HepG2 (cell line): ENCODE measurements at regions not wholly inside any gene's neighbourhood (a gene's known extent, or its start where the extent isn't known, plus 50 kb on each side); places are given as distances from the start of the nearest gene placed in this dataset.
A peak's percentile ranks its signal among the peaks of the same experiment; 100 is the strongest.

ENCODE experiments used
- ATAC-seq: fragments of 200-7000 bp; cut with Tn5 transposase; 3 replicates; pipeline ENCODE4 v1.9.1; 2020; ENCODE audit warnings: mild to moderate bottlenecking, moderate library complexity
- BruUV-seq: library from RNA; stranded (reverse); fragments of 400-500 nt; replicated peaks from 2 replicates; lab custom pipeline; 2021; lab: Mats Ljungman, UMichigan
- CTCF ChIA-PET: fragments of 300-600 bp; formaldehyde crosslinking; extraction: SDS; loops from one replicate; lab custom pipeline; 2021; ENCODE audit warnings: low total read pairs, inconsistent platforms, low intra/inter-chr PET ratio; lab: Yijun Ruan, JAX
- POLR2A ChIA-PET: fragments of 350-600 bp; sonication (Branson Sonifier 250); formaldehyde crosslinking; loops from one replicate; lab custom pipeline; 2020; ENCODE audit warnings: antibody characterized with exemption, inconsistent platforms; lab: Yijun Ruan, JAX
- DNase-seq: peaks from one replicate; pipeline ENCODE4 v3.0.0-alpha.2; 2015; ENCODE audit warnings: low spot score
- FAIRE-seq: peaks from 3 replicates; lab custom pipeline; 2011; peaks lifted over from hg19 to GRCh38; lab: Jason Lieb, UNC
- H2AFZ ChIP-seq: one replicate; pipeline ENCODE4 v1.6.1; 2011; ENCODE audit warnings: low read length, inconsistent platforms
- H3K27ac ChIP-seq: fragments of 300-600 bp; 3 replicates; pipeline ENCODE4 v1.8.0; 2011; ENCODE audit warnings: mixed run types, mild to moderate bottlenecking, mixed read lengths, low read length, inconsistent platforms; ENCODE audit not compliant: insufficient read depth; ENCODE audit errors: extremely low read length
- H3K27me3 ChIP-seq, 2 experiments: fragments of 200-600 bp in 1 of 2; 2 replicates in 1 of 2; 3 replicates in 1 of 2; pipeline versions ENCODE4 v1.6.0 to v1.8.0; 2011; ENCODE audit warnings: low read length in 2 of 2, mild to moderate bottlenecking in 2 of 2, moderate library complexity in 2 of 2, inconsistent platforms in 1 of 2; ENCODE audit not compliant: insufficient read depth in 2 of 2, control insufficient read depth in 1 of 2
- H3K36me3 ChIP-seq, 2 experiments: fragments of 200-600 bp in 1 of 2; replicated peaks in 1 of 2; 2 replicates in 1 of 2; 3 replicates in 1 of 2; pipeline versions ENCODE4 v1.5.1 to v1.8.0; 2011; ENCODE audit warnings: low read length in 2 of 2, inconsistent platforms in 1 of 2; ENCODE audit not compliant: insufficient read depth in 2 of 2, control insufficient read depth in 1 of 2
- H3K4me1 ChIP-seq: 2 replicates; pipeline ENCODE4 v1.5.1; 2012; ENCODE audit warnings: low read length, inconsistent platforms; ENCODE audit not compliant: insufficient read depth
- H3K4me2 ChIP-seq: 2 replicates; pipeline ENCODE4 v1.6.0; 2011; ENCODE audit warnings: low read depth, low read length, inconsistent platforms
- H3K4me3 ChIP-seq, 3 experiments: fragments of 200-600 bp in 1 of 3; sonication (generic), shearing (Covaris generic) in 1 of 3; replicated peaks in 1 of 3; 2 replicates each; pipeline ENCODE4 v1.5.1; 2011 to 2016; ENCODE audit warnings: low read length in 3 of 3, inconsistent platforms in 2 of 3, low read depth in 2 of 3, mild to moderate bottlenecking in 2 of 3, control low read depth in 1 of 3, mixed read lengths in 1 of 3; ENCODE audit not compliant: insufficient read depth in 1 of 3
- H3K79me2 ChIP-seq: one replicate; pipeline ENCODE4 v1.6.1; 2011; ENCODE audit warnings: low read length, inconsistent platforms; ENCODE audit not compliant: insufficient read depth
- H3K9ac ChIP-seq: 2 replicates; pipeline ENCODE4 v1.6.0; 2011; ENCODE audit warnings: mild to moderate bottlenecking, low read depth, low read length, inconsistent platforms; ENCODE audit not compliant: insufficient read depth
- H3K9me3 ChIP-seq: 2 replicates; pipeline ENCODE4 v1.5.1; 2012; ENCODE audit warnings: mild to moderate bottlenecking, low read length
- H4K20me1 ChIP-seq: 2 replicates; pipeline ENCODE4 v1.6.0; 2011; ENCODE audit warnings: inconsistent platforms, mild to moderate bottlenecking, low read length, moderate library complexity; ENCODE audit not compliant: insufficient read depth
- CEBPB ChIP-seq: IDR thresholded peaks from 2 replicates; pipeline ENCODE4 v1.6.1; 2011; ENCODE audit warnings: low read depth, low read length, improper control_type of control experiment, borderline replicate concordance
- CEBPG ChIP-seq: IDR thresholded peaks from 2 replicates; pipeline ENCODE4 v1.6.1; 2016
- CREB1 ChIP-seq, 2 experiments: fragments of 450-650 bp in 1 of 2; IDR thresholded peaks; 2 replicates each; pipeline ENCODE4 v1.6.1; 2016 to 2017; ENCODE audit warnings: control low read depth in 1 of 2, mild to moderate bottlenecking in 1 of 2, missing compliant biosample characterization in 1 of 2, missing genetic modification characterization in 1 of 2
- GATAD2A ChIP-seq: IDR thresholded peaks from 2 replicates; pipeline ENCODE4 v1.6.1; 2016
- GFI1 ChIP-seq: sonication (generic); formaldehyde crosslinking; IDR thresholded peaks from 2 replicates; pipeline ENCODE4 v1.5.0; 2020; ENCODE audit warnings: missing genetic modification reagents, mild to moderate bottlenecking, borderline replicate concordance
- SYNCRIP ChIP-seq: fragments of 200-400 bp; formaldehyde crosslinking; IDR thresholded peaks from 2 replicates; pipeline ENCODE4 v1.6.1; 2018; ENCODE audit warnings: mild to moderate bottlenecking, low read depth, low read length; ENCODE audit not compliant: insufficient read depth
- ZFP37 ChIP-seq: sonication (generic); formaldehyde crosslinking; IDR thresholded peaks from 2 replicates; pipeline ENCODE4 v1.4.0; 2020; ENCODE audit warnings: missing genetic modification reagents, borderline replicate concordance
- ZFX ChIP-seq: sonication (generic); formaldehyde crosslinking; IDR thresholded peaks from 2 replicates; pipeline ENCODE4 v1.4.0; 2020; ENCODE audit warnings: mild to moderate bottlenecking, low read depth, missing genetic modification reagents, moderate library complexity
- ZFYVE20 ChIP-seq: sonication (generic); formaldehyde crosslinking; IDR thresholded peaks from 2 replicates; pipeline ENCODE4 v1.8.0; 2023; ENCODE audit warnings: low read depth, mild to moderate bottlenecking, moderate library complexity, missing genetic modification reagents, borderline replicate concordance
- ZMYM3 ChIP-seq: sonication (generic); formaldehyde crosslinking; IDR thresholded peaks from 2 replicates; pipeline ENCODE4 v1.5.1; 2020; ENCODE audit warnings: mild to moderate bottlenecking, missing genetic modification reagents
- ZNF121 ChIP-seq: sonication (generic); formaldehyde crosslinking; IDR thresholded peaks from 2 replicates; pipeline ENCODE4 v1.5.0; 2020; ENCODE audit warnings: mild to moderate bottlenecking, missing genetic modification reagents
- ZNF468 ChIP-seq: sonication (generic); formaldehyde crosslinking; IDR thresholded peaks from 2 replicates; pipeline ENCODE4 v1.8.0; 2022; ENCODE audit warnings: mild to moderate bottlenecking, moderate library complexity, missing genetic modification reagents
- ZNF629 ChIP-seq: sonication (generic); formaldehyde crosslinking; conservative IDR thresholded peaks from 2 replicates; pipeline ENCODE4 v1.5.0; 2020; ENCODE audit warnings: missing genetic modification reagents
- ZNF766 ChIP-seq: sonication (generic); formaldehyde crosslinking; IDR thresholded peaks from 2 replicates; pipeline ENCODE4 v1.5.0; 2020; ENCODE audit warnings: missing genetic modification reagents, borderline replicate concordance
- ZSCAN21 ChIP-seq: sonication (generic); formaldehyde crosslinking; IDR thresholded peaks from 2 replicates; pipeline ENCODE4 v1.8.0; 2022; ENCODE audit warnings: mild to moderate bottlenecking, missing genetic modification reagents, moderate library complexity, borderline replicate concordance
- WGBS: methylation state at CpG from one replicate; pipeline ENCODE4 v1.1.6; 2017; ENCODE audit warnings: low lambda C conversion rate; 5-methylcytosine and 5-hydroxymethylcytosine counted together
- in situ Hi-C: cut with HindIII; loops from 2 replicates; pipeline ENCODE4 v1.10.0; 2017; ENCODE audit warnings: low pct_unique_long_range_greater_than_20kb; ENCODE audit not compliant: extremely low pct_ligation_motif_present
- intact Hi-C: fragments of 100-400 bp; cut with micrococcal nuclease; formaldehyde crosslinking; loops from one replicate; pipeline ENCODE4 v1.10.0; 2022; ENCODE audit not compliant: unreplicated experiment
- TF ChIP-seq, protein P1 (sequence below): sonication (generic); formaldehyde crosslinking; IDR thresholded peaks from 2 replicates; pipeline ENCODE4 v1.5.0; 2020; ENCODE audit warnings: missing genetic modification reagents

- FAIRE-seq, result no peak
- no peaks in the 10 kb centered on the region for H3K27me3 ChIP-seq
These were observed 84.2 kb downstream of the NDUFS5 start for GRCh38 chr1:39110325-39110851.

GRCh38 chr1:39110882-39111281 lies 84.7 kb downstream of the NDUFS5 start:
- H3K9ac ChIP-seq, result no peak overlapping the region
- TF ChIP-seq CREB1 (IDR thresholded peaks at IDR 0.05), result no peak
- 0 out of 2 replicates have a peak, but pooled peaks have one; percentile 14 for TF ChIP-seq CREB1 (CRISPR knock-in tag; IDR thresholded peaks at IDR 0.05)
- TF ChIP-seq GFI1, result no peak
- TF ChIP-seq ZNF766 (CRISPR knock-in tag), result no peak
- H3K27ac ChIP-seq, result no peak overlapping the region
- CTCF ChIA-PET, result no interaction called here
- no peaks in the 10 kb centered on the region for H4K20me1 ChIP-seq
- intact Hi-C loops, result no loop called here
- no peak for FAIRE-seq
- in situ Hi-C loops, result no loop called here
- no peaks in the 10 kb centered on the region for H3K27me3 ChIP-seq
- H3K9me3 ChIP-seq, result no peaks in the 10 kb centered on the region
- no peak overlapping the region for H2AFZ ChIP-seq
- POLR2A ChIA-PET, result interaction anchor here (1.4 kb wide), 1 partner anchor 22 kb away, joined by 4 read pairs; no protein-coding TSS in a partner anchor
- H3K36me3 ChIP-seq, result no peaks in the 10 kb centered on the region
- DNase-seq, result no peak
- H3K4me2 ChIP-seq, result no peak overlapping the region
- 88% methylated on average over 1 of the region's 1 CpG for WGBS
- no peak overlapping the region for H3K4me3 ChIP-seq
- ATAC-seq, result no peak
- H3K79me2 ChIP-seq, result peaks cover 40% of the 10 kb centered on the region
- no TSS peak for BruUV-seq
- peaks cover 69% of the 10 kb centered on the region for H3K4me1 ChIP-seq

More at GRCh38 chr1:39110325-39110851, 84.2 kb downstream of the NDUFS5 start:
- Histone ChIP-seq H3K79me2 (peaks cover 40% of the 10 kb centered on the region), H3K4me2 (peak overlapping the region; percentile 37), H3K36me3 (no peaks in the 10 kb centered on the region), H3K27ac (peak overlapping the region; percentile 40), H3K4me3 (no peak overlapping the region; a peak in 1 of 6 replicates), H3K9me3 (no peaks in the 10 kb centered on the region)
- CTCF ChIA-PET, result no interaction called here
- POLR2A ChIA-PET, result interaction anchor here (1.4 kb wide), 1 partner anchor 23 kb away, joined by 4 read pairs; no protein-coding TSS in a partner anchor
- ATAC-seq (no peak), DNase-seq (no peak)
- in situ Hi-C loops (no loop called here), intact Hi-C loops (no loop called here)
- WGBS, result 70% methylated on average over 3 of the region's 3 CpGs
- TF ChIP-seq ZNF121 (CRISPR knock-in tag), result peak; percentile 90
- TF ChIP-seq, protein P1, sequence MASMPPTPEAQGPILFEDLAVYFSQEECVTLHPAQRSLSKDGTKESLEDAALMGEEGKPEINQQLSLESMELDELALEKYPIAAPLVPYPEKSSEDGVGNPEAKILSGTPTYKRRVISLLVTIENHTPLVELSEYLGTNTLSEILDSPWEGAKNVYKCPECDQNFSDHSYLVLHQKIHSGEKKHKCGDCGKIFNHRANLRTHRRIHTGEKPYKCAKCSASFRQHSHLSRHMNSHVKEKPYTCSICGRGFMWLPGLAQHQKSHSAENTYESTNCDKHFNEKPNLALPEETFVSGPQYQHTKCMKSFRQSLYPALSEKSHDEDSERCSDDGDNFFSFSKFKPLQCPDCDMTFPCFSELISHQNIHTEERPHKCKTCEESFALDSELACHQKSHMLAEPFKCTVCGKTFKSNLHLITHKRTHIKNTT, result no peak
- TF ChIP-seq ZNF629 (CRISPR knock-in tag), result 0 out of 2 replicates have a peak, but pooled peaks have one; percentile 7
- TF ChIP-seq CEBPB, result peak; percentile 3; the same call in 1 of the 2 replicates
- TF ChIP-seq ZFX (CRISPR knock-in tag), result 0 out of 2 replicates have a peak, but pooled peaks have one; percentile 18
- no peak for TF ChIP-seq SYNCRIP
- peak; percentile 69 for TF ChIP-seq ZMYM3
- no peak for TF ChIP-seq ZFYVE20 (CRISPR knock-in tag)
- no peak for TF ChIP-seq ZSCAN21 (CRISPR knock-in tag)
- TF ChIP-seq GATAD2A, result 0 out of 2 replicates have a peak, but pooled peaks have one; percentile 7
- TF ChIP-seq ZNF468 (CRISPR knock-in tag), result no peak
- no peak for TF ChIP-seq ZFP37
- TF ChIP-seq CEBPG (CRISPR knock-in tag), result peak; percentile 37; the same call in 1 of the 2 replicates
- TF ChIP-seq, all 625 proteins: peak for 7
- no TSS peak for BruUV-seq
- Histone ChIP-seq H2AFZ (peak overlapping the region; percentile 73), H3K9ac (peak overlapping the region; percentile 47; the same call in 1 of the 2 replicates), H3K4me1 (peaks cover 64% of the 10 kb centered on the region), H4K20me1 (no peaks in the 10 kb centered on the region)
